ENCODE measurements at regions not wholly inside any gene's neighbourhood (a gene's known extent, or its start where the extent isn't known, plus 50 kb on each side); places are given as distances from the start of the nearest gene placed in this dataset.

- TF ChIP-seq JUN (IDR thresholded peaks at IDR 0.05; ENCODE audit: borderline replicate concordance, insufficient read depth, insufficient read length, low read depth) (no peak), POLR2A (IDR thresholded peaks at IDR 0.05; ENCODE audit: low read depth, low read length) (no peak), EZH2 (IDR thresholded peaks at IDR 0.05; ENCODE audit: borderline replicate concordance, low read depth, low read length, severe bottlenecking) (no peak)
- TF ChIP-seq, protein P1, sequence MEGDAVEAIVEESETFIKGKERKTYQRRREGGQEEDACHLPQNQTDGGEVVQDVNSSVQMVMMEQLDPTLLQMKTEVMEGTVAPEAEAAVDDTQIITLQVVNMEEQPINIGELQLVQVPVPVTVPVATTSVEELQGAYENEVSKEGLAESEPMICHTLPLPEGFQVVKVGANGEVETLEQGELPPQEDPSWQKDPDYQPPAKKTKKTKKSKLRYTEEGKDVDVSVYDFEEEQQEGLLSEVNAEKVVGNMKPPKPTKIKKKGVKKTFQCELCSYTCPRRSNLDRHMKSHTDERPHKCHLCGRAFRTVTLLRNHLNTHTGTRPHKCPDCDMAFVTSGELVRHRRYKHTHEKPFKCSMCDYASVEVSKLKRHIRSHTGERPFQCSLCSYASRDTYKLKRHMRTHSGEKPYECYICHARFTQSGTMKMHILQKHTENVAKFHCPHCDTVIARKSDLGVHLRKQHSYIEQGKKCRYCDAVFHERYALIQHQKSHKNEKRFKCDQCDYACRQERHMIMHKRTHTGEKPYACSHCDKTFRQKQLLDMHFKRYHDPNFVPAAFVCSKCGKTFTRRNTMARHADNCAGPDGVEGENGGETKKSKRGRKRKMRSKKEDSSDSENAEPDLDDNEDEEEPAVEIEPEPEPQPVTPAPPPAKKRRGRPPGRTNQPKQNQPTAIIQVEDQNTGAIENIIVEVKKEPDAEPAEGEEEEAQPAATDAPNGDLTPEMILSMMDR (IDR thresholded peaks at IDR 0.05; ENCODE audit: extremely low read depth in 1 of 2, insufficient read depth in 1 of 2, low read depth in 1 of 2, low read length in 2 of 2): no peak
Observed at GRCh38 chr5:4990017-4990416, 150.1 kb upstream of the ADAMTS16 start.
